A549 (cell line): ENCODE measurements at regions not wholly inside any gene's neighbourhood (a gene's known extent, or its start where the extent isn't known, plus 50 kb on each side); places are given as distances from the start of the nearest gene placed in this dataset.
"Not testable (repeated sequence)": the region's sequence is repeated elsewhere in the genome, so short reads cannot be mapped to it uniquely, and the experiment has no call there.

Experiments used
- CEBPB ChIP-seq, 2 experiments: fragments of >200 bp in 1 of 2; sonication (Bioruptor Twin) in 1 of 2; formaldehyde crosslinking in 1 of 2; IDR thresholded peaks; 2 replicates each; pipeline ENCODE4 v1.6.1; 2012 to 2016
- CTCF ChIP-seq: fragments of >200 bp; sonication (Bioruptor Twin); formaldehyde crosslinking; IDR thresholded peaks from 3 replicates; pipeline ENCODE4 v1.5.1; 2016
- E2F6 ChIP-seq: IDR thresholded peaks from 2 replicates; pipeline ENCODE4 v1.6.1; 2012; ENCODE audit warnings: low read depth, borderline replicate concordance
- EP300 ChIP-seq, 2 experiments: fragments of >200 bp; sonication (Bioruptor Twin); formaldehyde crosslinking; IDR thresholded peaks; 2 replicates in 1 of 2; 3 replicates in 1 of 2; pipeline ENCODE4 v1.6.1; 2016 to 2017
- ESRRA ChIP-seq: fragments of 150-350 bp; IDR thresholded peaks from 2 replicates; pipeline ENCODE4 v1.6.1; 2014; ENCODE audit warnings: mild to moderate bottlenecking, low read length, borderline replicate concordance
- MAFK ChIP-seq: fragments of 450-650 bp; IDR thresholded peaks from 2 replicates; pipeline ENCODE4 v1.6.1; 2014; ENCODE audit not compliant: partially characterized antibody
- MAX ChIP-seq: IDR thresholded peaks from 2 replicates; pipeline ENCODE4 v1.6.1; 2012
- MYC ChIP-seq: IDR thresholded peaks from 2 replicates; pipeline ENCODE4 v1.6.1; 2012; ENCODE audit warnings: mild to moderate bottlenecking, inconsistent platforms, low read length, improper control_type of control experiment, borderline replicate concordance
- POLR2A ChIP-seq: IDR thresholded peaks from 2 replicates; pipeline ENCODE4 v1.6.1; 2012; ENCODE audit warnings: mild to moderate bottlenecking, low read length
- POLR2AphosphoS2 ChIP-seq: conservative IDR thresholded peaks from 2 replicates; pipeline ENCODE4 v1.6.1; 2012; ENCODE audit warnings: low read length, improper control_type of control experiment, inconsistent platforms

- TF ChIP-seq POLR2A; E2F6; CEBPB (IDR thresholded peaks at IDR 0.05); MYC; CTCF; MAX; EP300 (IDR thresholded peaks at IDR 0.05); POLR2AphosphoS2; MAFK; ESRRA: not testable (repeated sequence)
Measured at GRCh38 chrX:115987464-115987863, 183.1 kb upstream of the AGTR2 start.
